ENCODE measurements at regions not wholly inside any gene's neighbourhood (a gene's known extent, or its start where the extent isn't known, plus 50 kb on each side); places are given as distances from the start of the nearest gene placed in this dataset.

GRCh38 chr4:166531703-166532102 lies 658.7 kb downstream of the TLL1 start:
- peaks cover 3 to 18% (median 8%) of the 10 kb centered on the region in 3 experiments; a peak in 6 of 7 replicates for H3K36me3 Mint-ChIP-seq (ENCODE audit: insufficient read depth in 1 of 3, low read depth in 3 of 3)
- H3K27me3 Mint-ChIP-seq (ENCODE audit: low read depth) = no peaks in the 10 kb centered on the region
- H3K56ac ChIP-seq (ENCODE audit: insufficient read length, low read depth, low read length) = no peak overlapping the region

More at GRCh38 chr4:166531703-166532102, 658.7 kb downstream of the TLL1 start:
- no peak overlapping the region for H2BK12ac ChIP-seq (ENCODE audit: insufficient read length, low read depth, low read length)
- H4K5ac ChIP-seq (ENCODE audit: insufficient read length, low read depth, low read length) = no peak overlapping the region
- H3K4ac ChIP-seq (ENCODE audit: low read depth, low read length) = no peak overlapping the region
- peaks cover 8 to 15% of the 10 kb centered on the region in 2 experiments for H3K4me1 Mint-ChIP-seq
- H2AFZ ChIP-seq (ENCODE audit: low read length) = no peak overlapping the region
- no peaks in the 10 kb centered on the region for H3K27me3 ChIP-seq (ENCODE audit: insufficient read depth, low read length)
- H3K9me3 ChIP-seq (ENCODE audit: control insufficient read depth, low read depth, low read length) = peaks cover 5% of the 10 kb centered on the region
- no peak overlapping the region for H3K4me2 ChIP-seq (ENCODE audit: insufficient read depth, insufficient read length, low read length)
- no peak overlapping the region for H2BK15ac ChIP-seq (ENCODE audit: low read depth, low read length)
- no peak overlapping the region for H4K8ac ChIP-seq (replicated peaks; ENCODE audit: insufficient read length, low read depth, low read length)
- no peak overlapping the region for H3K14ac ChIP-seq (ENCODE audit: insufficient read depth, low read length)
- no peak overlapping the region for H3K18ac ChIP-seq (ENCODE audit: insufficient read length, low read depth, low read length)
- H2BK120ac ChIP-seq (ENCODE audit: low read depth, low read length, poor library complexity, severe bottlenecking) = no peak overlapping the region
- no peaks in the 10 kb centered on the region for H3K23me2 ChIP-seq (ENCODE audit: insufficient read length, low read depth, low read length, poor library complexity, severe bottlenecking)
- TF ChIP-seq CTCF (conservative IDR thresholded peaks at IDR 0.05) = no peak
- no peak overlapping the region for H3T11ph ChIP-seq (ENCODE audit: low read length)
- H3K79me2 ChIP-seq (ENCODE audit: insufficient read depth, low read length) = no peaks in the 10 kb centered on the region
- no peak for DNase-seq
- no CpG with 5 or more reads among the region's 3 CpGs for WGBS (ENCODE audit: extremely low coverage, insufficient read length, low lambda C conversion rate)
- H3K27ac Mint-ChIP-seq = no peak overlapping the region
- peaks cover 11 to 13% of the 10 kb centered on the region in 2 experiments for H3K9me3 Mint-ChIP-seq
- H3K9ac ChIP-seq (ENCODE audit: extremely low read depth, insufficient read length, low read length) = no peak overlapping the region
- no peak overlapping the region for H3K4me3 Mint-ChIP-seq
- no peak overlapping the region for H2BK20ac ChIP-seq (ENCODE audit: low read depth, low read length, poor library complexity, severe bottlenecking)
- no peaks in the 10 kb centered on the region for H4K20me1 ChIP-seq (ENCODE audit: control insufficient read depth, insufficient read depth, insufficient read length)
- no peak overlapping the region for H2AK5ac ChIP-seq (ENCODE audit: insufficient read length, low read length)
- no peak overlapping the region for H3K27ac ChIP-seq (ENCODE audit: insufficient read length, low read depth, low read length)
- H3K4me1 ChIP-seq (ENCODE audit: insufficient read depth, low read length) = peaks cover 4% of the 10 kb centered on the region; the same call in 1 of the 2 replicates
- H2BK5ac ChIP-seq (ENCODE audit: insufficient read length, low read length) = no peak overlapping the region
- H4K91ac ChIP-seq (ENCODE audit: insufficient read length, low read depth, low read length) = no peak overlapping the region
- H3K79me1 ChIP-seq (ENCODE audit: insufficient read depth, low read depth, low read length, poor library complexity, severe bottlenecking) = no peaks in the 10 kb centered on the region
- H3K23ac ChIP-seq (ENCODE audit: insufficient read length, low read depth, low read length) = no peak overlapping the region
